ENCODE measurements at regions not wholly inside any gene's neighbourhood (a gene's known extent, or its start where the extent isn't known, plus 50 kb on each side); places are given as distances from the start of the nearest gene placed in this dataset.

DNA sequence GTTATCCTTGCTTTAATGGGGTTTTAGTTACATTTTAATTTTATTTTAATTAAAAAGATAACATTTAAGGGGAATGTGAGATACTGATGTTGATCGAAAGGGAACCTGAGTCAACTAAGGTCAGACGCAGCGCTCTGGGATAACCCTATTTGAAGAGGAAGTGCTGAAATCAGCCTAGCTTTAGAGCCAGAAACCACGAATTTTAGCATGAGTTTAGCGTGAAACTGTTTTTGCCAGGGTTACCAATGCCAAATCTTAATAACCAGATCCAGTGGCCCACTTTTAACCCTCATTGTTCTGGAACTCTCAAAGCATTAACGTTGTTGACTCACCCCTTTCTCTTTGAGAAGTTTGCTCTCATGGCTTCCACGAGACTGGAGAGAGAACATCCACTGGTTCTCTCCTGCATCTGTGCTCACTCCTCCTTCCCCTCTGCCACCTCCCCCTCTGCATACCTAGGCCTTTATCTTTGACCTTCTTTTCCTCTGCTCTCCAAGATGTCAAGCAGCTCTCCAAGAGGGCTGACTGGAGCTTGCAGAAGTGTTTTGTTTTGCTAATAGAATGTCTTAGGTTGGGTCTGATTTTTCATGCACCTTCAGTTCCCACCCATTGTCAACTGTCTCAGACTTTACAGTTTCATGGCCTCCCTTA lies 198.3 kb upstream of the CELF2 start:
- DNase-seq (ENCODE audit: extremely low read depth in 1 of 2, low read depth in 1 of 2): no peak

- no peak for DNase-seq (ENCODE audit: extremely low read depth in 1 of 2, low read depth in 1 of 2)
Observed at GRCh38 chr10:10821926-10822325, 195.7 kb upstream of the CELF2 start.

DNA sequence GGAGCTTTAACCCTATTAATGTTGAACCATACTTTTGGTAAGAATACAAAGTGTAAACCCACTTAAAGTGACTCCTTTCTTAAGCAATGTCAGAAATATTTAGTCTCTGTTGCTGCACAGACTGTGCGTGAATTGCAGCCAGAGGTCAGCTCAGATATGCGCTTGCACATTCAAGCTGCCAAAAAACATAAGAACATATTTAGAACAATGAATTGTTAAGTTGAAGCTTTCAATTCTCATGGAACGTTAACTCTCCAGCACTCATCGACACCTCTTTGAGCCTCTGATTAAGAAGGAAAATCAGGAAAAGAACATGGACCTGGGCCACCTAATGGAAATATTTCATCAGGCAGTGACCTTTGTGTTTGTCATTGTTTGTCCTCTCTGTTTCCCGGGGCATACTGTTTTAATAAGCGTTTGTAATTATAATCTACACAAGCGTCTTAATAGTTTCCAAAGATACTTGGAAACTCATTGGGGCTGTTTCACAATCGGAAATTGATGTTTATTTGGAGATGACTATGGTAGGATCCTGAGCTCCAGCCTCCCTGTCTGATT lies 193.0 kb upstream of the CELF2 start:
- DNase-seq (ENCODE audit: extremely low read depth in 1 of 2, low read depth in 1 of 2): no peak

DNA sequence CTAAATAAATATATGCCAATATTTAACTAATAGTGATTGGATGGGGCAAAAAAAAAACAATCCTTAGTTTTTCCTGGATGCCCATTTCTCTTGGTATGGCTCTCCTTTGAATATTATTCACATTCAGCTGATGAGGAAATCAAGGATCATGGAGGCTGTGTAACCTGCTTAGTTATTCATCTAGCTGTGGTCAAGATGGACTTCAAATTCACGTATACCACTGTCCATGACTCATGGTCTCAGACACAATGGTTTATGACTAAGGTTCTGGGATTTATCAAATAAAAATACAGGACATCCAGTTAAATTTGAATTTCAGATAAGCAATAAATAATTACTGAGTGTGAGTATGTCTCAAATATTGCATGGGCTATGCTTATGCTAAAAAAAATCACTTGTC lies 191.5 kb upstream of the CELF2 start:
- no peak for DNase-seq (ENCODE audit: extremely low read depth in 1 of 2, low read depth in 1 of 2)

- no peak for DNase-seq (ENCODE audit: extremely low read depth in 1 of 2, low read depth in 1 of 2)
Observed at GRCh38 chr10:10828623-10829022, 189.0 kb upstream of the CELF2 start.

DNA sequence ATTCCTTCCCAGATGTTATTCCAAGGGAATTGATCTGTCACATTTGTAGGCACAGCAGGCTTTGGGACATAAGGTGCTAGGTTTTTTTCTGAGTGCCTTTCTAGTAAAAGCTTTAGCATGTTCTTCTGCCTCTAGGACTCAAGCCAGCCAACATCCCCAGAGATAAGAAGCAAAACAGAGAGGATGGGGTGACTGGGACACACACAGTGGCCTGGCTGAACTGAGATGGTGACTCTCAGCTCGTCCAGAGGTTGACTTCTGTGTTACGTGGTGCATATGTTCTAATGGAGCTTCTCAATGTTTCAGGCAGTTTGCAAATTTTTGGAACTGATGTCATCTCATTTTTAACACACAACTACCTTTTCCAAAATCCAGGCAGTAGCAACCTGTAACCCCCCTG lies 188.1 kb upstream of the CELF2 start:
- no peak for DNase-seq (ENCODE audit: extremely low read depth in 1 of 2, low read depth in 1 of 2)

DNA sequence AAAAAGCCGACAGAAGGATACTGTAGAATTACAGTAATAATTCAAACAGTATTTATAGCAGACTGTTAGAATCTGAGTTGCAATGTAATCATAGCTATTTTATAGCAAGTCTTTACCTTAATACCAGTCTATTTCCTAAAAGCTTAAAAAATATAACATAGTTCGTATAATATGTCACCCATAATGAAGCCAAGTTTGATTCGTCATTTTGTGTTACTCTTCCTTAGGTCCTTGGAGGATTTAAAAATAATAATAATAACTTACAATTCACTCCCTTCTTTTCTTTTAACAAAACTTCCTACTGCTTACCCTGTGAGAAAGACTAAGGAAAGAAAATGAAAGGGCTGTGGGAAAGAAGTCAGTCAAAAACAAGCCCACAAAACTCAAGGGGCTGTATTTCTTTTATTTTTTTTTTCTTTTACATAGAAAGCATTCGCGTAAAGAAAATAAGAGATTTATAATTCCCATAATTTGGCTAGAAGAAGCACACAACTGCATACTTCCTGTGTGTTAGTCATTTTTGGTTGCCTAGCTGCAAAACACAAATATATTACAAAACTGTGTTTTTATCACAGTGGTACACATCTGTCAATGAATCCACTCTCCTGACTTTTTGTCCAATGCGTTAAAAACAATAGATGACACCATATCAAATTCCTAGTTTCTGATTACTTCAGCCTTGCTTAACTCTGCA lies 187.2 kb upstream of the CELF2 start:
- no peak for DNase-seq (ENCODE audit: extremely low read depth in 1 of 2, low read depth in 1 of 2)

- DNase-seq (ENCODE audit: extremely low read depth in 1 of 2, low read depth in 1 of 2): no peak
Observed at GRCh38 chr10:10831085-10831484, 186.6 kb upstream of the CELF2 start.

DNA sequence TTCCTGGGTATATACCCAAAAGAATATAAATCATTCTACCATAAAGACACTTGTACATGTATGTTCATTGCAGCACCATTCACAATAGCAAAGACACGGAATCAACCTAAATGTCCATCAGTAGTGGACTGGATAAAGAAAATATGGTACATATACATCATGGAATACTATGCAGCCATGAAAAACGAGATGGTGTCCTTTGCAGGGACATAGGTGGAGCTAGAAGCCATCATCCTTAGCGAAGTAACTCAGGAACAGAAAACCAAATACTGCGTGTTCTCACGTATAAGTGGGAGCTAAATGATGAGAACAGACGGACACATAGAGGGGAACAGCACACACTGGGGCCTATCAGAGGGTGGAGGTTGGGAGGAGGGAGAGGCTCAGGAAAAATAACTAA lies 183.7 kb upstream of the CELF2 start:
- DNase-seq (ENCODE audit: extremely low read depth in 1 of 2, low read depth in 1 of 2): no peak

GRCh38 chr10:10844251-10844650 lies 173.4 kb upstream of the CELF2 start:
- DNase-seq (ENCODE audit: extremely low read depth in 1 of 2, low read depth in 1 of 2): no peak

- no peak for DNase-seq (ENCODE audit: extremely low read depth in 1 of 2, low read depth in 1 of 2)
Observed at GRCh38 chr10:10845185-10845584, 172.5 kb upstream of the CELF2 start.

GRCh38 chr10:10845826-10846503 lies 171.7 kb upstream of the CELF2 start:
- DNase-seq (ENCODE audit: extremely low read depth in 1 of 2, low read depth in 1 of 2): no peak

GRCh38 chr10:10846504-10846900 lies 171.2 kb upstream of the CELF2 start:
- no peak for DNase-seq (ENCODE audit: extremely low read depth in 1 of 2, low read depth in 1 of 2)

DNA sequence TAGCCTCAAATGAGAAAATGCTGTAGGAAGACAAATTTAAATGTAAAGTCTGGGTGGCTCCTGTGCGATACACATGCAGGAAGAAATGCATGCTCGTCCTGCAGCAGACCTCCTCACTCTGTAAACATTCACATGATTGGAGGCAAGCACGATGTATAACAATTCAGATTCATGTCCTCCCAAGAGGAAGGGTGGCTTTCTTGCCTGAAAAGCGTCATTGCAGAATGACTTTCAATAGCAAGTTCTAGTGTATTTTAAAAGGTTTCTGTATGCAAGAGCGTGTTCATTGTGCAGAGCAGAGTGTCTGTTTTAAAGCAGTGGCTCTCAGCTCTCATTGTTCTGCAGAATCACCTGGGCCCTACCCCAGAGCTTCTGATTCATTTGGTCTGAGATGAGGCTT lies 170.3 kb upstream of the CELF2 start:
- no peak for DNase-seq (ENCODE audit: extremely low read depth in 1 of 2, low read depth in 1 of 2)

- no peak for DNase-seq (ENCODE audit: extremely low read depth in 1 of 2, low read depth in 1 of 2)
Observed at GRCh38 chr10:10848488-10849111, 169.1 kb upstream of the CELF2 start.

DNA sequence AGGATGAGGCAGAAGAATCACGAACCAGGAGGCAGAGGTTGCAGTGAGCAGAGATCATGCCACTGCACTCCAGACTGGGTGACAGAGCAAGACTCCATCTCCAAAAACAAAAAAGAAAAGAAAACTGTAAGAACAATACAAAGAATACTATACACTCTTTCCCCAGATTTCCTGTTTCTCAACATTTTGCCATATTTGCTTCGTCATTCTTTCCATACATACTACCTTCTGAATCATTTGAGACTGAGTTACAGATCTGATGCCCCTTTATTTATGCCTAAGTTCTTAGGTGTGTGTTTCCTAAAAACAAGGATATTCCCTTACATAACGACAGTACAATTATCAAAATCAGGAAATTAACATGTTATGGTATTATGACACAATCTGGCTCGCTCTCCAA lies 168.4 kb upstream of the CELF2 start:
- no peak for DNase-seq (ENCODE audit: extremely low read depth in 1 of 2, low read depth in 1 of 2)

- DNase-seq (ENCODE audit: extremely low read depth in 1 of 2, low read depth in 1 of 2): no peak
Observed at GRCh38 chr10:10850214-10850613, 167.5 kb upstream of the CELF2 start.

GRCh38 chr10:10852464-10852863 lies 165.2 kb upstream of the CELF2 start:
- no peak for DNase-seq (ENCODE audit: extremely low read depth in 1 of 2, low read depth in 1 of 2)

GRCh38 chr10:10853954-10854353 lies 163.7 kb upstream of the CELF2 start:
- DNase-seq (ENCODE audit: extremely low read depth in 1 of 2, low read depth in 1 of 2): no peak

DNA sequence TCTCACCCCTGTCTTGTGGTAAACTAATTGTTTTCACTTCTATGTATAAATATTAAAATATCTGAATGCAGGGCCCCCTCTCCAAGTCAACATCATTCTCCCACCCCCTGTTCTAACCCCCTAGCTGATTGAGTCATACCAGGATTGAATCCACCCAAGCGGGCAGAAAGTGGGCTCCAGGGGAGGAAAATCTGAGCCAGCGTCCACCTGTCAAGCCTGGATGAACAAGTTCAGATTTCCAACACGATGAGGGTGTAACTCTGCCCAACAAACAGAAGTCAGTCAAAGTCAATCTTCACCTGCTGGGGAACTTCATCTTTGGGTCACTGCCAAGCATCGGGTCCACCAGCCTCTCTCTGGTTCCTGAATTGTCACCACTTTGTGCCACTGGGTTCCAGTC lies 162.9 kb upstream of the CELF2 start:
- no peak for DNase-seq (ENCODE audit: extremely low read depth in 1 of 2, low read depth in 1 of 2)

DNA sequence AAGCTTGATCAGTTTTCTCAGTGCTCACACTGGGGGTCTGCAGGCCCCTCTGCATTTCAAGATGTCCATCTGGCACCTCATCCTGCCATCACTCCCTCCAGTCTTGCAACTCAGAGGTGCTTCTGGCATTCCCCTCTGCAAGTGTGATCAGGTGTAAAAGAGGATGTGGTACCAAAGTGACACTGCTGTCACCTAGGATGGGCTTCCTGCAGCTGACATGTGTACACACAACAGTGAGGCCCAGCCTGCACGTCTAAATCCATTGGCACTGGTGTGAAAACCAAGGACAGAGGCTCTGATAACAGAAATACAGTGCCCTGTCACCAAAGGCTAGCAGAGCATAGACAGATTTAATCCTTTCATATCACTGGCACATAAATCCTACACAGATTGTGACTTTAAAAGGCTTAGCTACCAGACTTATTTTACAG lies 162.5 kb upstream of the CELF2 start:
- DNase-seq (ENCODE audit: extremely low read depth in 1 of 2, low read depth in 1 of 2): no peak

Data from stimulated activated CD8-positive, alpha-beta memory T cell treated with anti-CD3 and anti-CD28 coated beads, Interleukin-7, amount 100 ng/mL, for 48 hours (primary cell).